HEK293 (cell line): ENCODE measurements at regions not wholly inside any gene's neighbourhood (a gene's known extent, or its start where the extent isn't known, plus 50 kb on each side); places are given as distances from the start of the nearest gene placed in this dataset.
A peak's percentile ranks its signal among the peaks of the same experiment; 100 is the strongest.
"Not testable (repeated sequence)": the region's sequence is repeated elsewhere in the genome, so short reads cannot be mapped to it uniquely, and the experiment has no call there.

ENCODE experiments used
- CTCF ChIA-PET: fragments of 350-600 bp; formaldehyde crosslinking; extraction: SDS; loops from one replicate; lab custom pipeline; 2021; ENCODE audit warnings: antibody characterized with exemption; lab: Yijun Ruan, JAX
- POLR2A ChIA-PET: fragments of 300-600 bp; formaldehyde crosslinking; extraction: SDS; loops from one replicate; lab custom pipeline; 2020; ENCODE audit warnings: antibody characterized with exemption, inconsistent platforms; lab: Yijun Ruan, JAX
- H3K27ac ChIP-seq: fragments of 200-500 bp; sonication (Bioruptor generic); 2 replicates; pipeline ENCODE4 v1.5.1; 2014; ENCODE audit warnings: low read depth, low read length, control low read depth, inconsistent platforms; ENCODE audit errors: extremely low read depth
- H3K36me3 ChIP-seq, 2 experiments: fragments of 200-500 bp in 1 of 2; sonication (Bioruptor generic) in 1 of 2; 1 replicate in 1 of 2; 2 replicates in 1 of 2; pipeline ENCODE4 v1.5.1; 2014 to 2017; ENCODE audit warnings: inconsistent platforms in 2 of 2, low read length in 2 of 2; ENCODE audit not compliant: control insufficient read depth in 2 of 2, insufficient read depth in 1 of 2
- H3K4me1 ChIP-seq: fragments of 200-500 bp; sonication (Bioruptor generic); 2 replicates; pipeline ENCODE4 v1.5.1; 2014; ENCODE audit warnings: mild to moderate bottlenecking, low read length, inconsistent platforms; ENCODE audit not compliant: control insufficient read depth, insufficient read depth
- H3K4me3 ChIP-seq: 2 replicates; pipeline ENCODE4 v1.5.1; 2011; ENCODE audit warnings: low read depth, mild to moderate bottlenecking, control low read depth, low read length, moderate library complexity
- H3K9me3 ChIP-seq: fragments of 200-500 bp; sonication (Bioruptor generic); 2 replicates; pipeline ENCODE4 v1.5.1; 2014; ENCODE audit warnings: low read depth, low read length, inconsistent platforms; ENCODE audit not compliant: control insufficient read depth, insufficient read depth
- GLIS1 ChIP-seq: fragments of 450-650 bp; formaldehyde crosslinking; IDR thresholded peaks from 2 replicates; pipeline ENCODE4 v1.5.1; 2016; ENCODE audit warnings: missing biosample characterization, missing genetic modification characterization
- PBX3 ChIP-seq: sonication (generic); formaldehyde crosslinking; IDR thresholded peaks from 2 replicates; pipeline ENCODE4 v1.8.1; 2022; ENCODE audit warnings: mild to moderate bottlenecking, moderate library complexity, missing genetic modification reagents
- REPIN1 ChIP-seq: fragments of 450-650 bp; formaldehyde crosslinking; IDR thresholded peaks from 2 replicates; pipeline ENCODE4 v1.5.1; 2017; ENCODE audit warnings: missing biosample characterization, missing genetic modification characterization, low read depth
- SCRT1 ChIP-seq: fragments of 450-650 bp; formaldehyde crosslinking; IDR thresholded peaks from 2 replicates; pipeline ENCODE4 v1.5.1; 2016; ENCODE audit warnings: missing biosample characterization, missing genetic modification characterization, borderline replicate concordance
- SP3 ChIP-seq: fragments of 450-650 bp; formaldehyde crosslinking; IDR thresholded peaks from 2 replicates; pipeline ENCODE4 v1.5.1; 2016; ENCODE audit warnings: missing biosample characterization, missing genetic modification characterization
- ZBTB44 ChIP-seq: fragments of 450-650 bp; IDR thresholded peaks from 2 replicates; pipeline ENCODE4 v1.5.1; 2018; ENCODE audit warnings: missing biosample characterization, mild to moderate bottlenecking, missing genetic modification characterization
- ZFHX2 ChIP-seq: fragments of 450-650 bp; formaldehyde crosslinking; conservative IDR thresholded peaks from 2 replicates; pipeline ENCODE4 v1.5.1; 2016; ENCODE audit warnings: missing biosample characterization, missing genetic modification characterization
- ZFP37 ChIP-seq: fragments of 450-650 bp; formaldehyde crosslinking; IDR thresholded peaks from 2 replicates; pipeline ENCODE4 v1.5.1; 2016; ENCODE audit warnings: missing biosample characterization, missing genetic modification characterization
- ZNF112 ChIP-seq: fragments of 450-650 bp; formaldehyde crosslinking; IDR thresholded peaks from 2 replicates; pipeline ENCODE4 v1.5.0; 2017; ENCODE audit warnings: missing biosample characterization, missing genetic modification characterization
- ZNF138 ChIP-seq: fragments of 450-650 bp; formaldehyde crosslinking; IDR thresholded peaks from 2 replicates; pipeline ENCODE4 v1.5.1; 2016; ENCODE audit warnings: missing biosample characterization, missing genetic modification characterization, borderline replicate concordance
- ZNF140 ChIP-seq: fragments of 450-650 bp; formaldehyde crosslinking; IDR thresholded peaks from 2 replicates; pipeline ENCODE4 v1.5.1; 2016; ENCODE audit warnings: missing biosample characterization, missing genetic modification characterization
- ZNF146 ChIP-seq: fragments of 450-650 bp; formaldehyde crosslinking; IDR thresholded peaks from 2 replicates; pipeline ENCODE4 v1.5.1; 2016; ENCODE audit warnings: missing biosample characterization, missing genetic modification characterization
- ZNF266 ChIP-seq: fragments of 450-650 bp; formaldehyde crosslinking; IDR thresholded peaks from 2 replicates; pipeline ENCODE4 v1.5.1; 2016; ENCODE audit warnings: missing biosample characterization, missing genetic modification characterization, low read depth
- ZNF280C ChIP-seq: fragments of 450-650 bp; formaldehyde crosslinking; IDR thresholded peaks from 2 replicates; pipeline ENCODE4 v1.5.1; 2016; ENCODE audit warnings: missing biosample characterization, missing genetic modification characterization
- ZNF341 ChIP-seq: fragments of 450-650 bp; formaldehyde crosslinking; IDR thresholded peaks from 2 replicates; pipeline ENCODE4; 2016; ENCODE audit warnings: low read depth, missing biosample characterization, missing genetic modification characterization
- ZNF37A ChIP-seq: fragments of 450-650 bp; IDR thresholded peaks from 2 replicates; pipeline ENCODE4 v1.5.1; 2018; ENCODE audit warnings: missing biosample characterization, missing genetic modification characterization
- ZNF513 ChIP-seq: fragments of 450-650 bp; IDR thresholded peaks from 2 replicates; pipeline ENCODE4 v1.5.1; 2018; ENCODE audit warnings: missing biosample characterization, missing genetic modification characterization
- ZNF629 ChIP-seq: fragments of 450-650 bp; formaldehyde crosslinking; IDR thresholded peaks from 2 replicates; pipeline ENCODE4 v1.5.1; 2017; ENCODE audit warnings: missing biosample characterization, missing genetic modification characterization
- ZNF830 ChIP-seq: fragments of 450-650 bp; IDR thresholded peaks from 2 replicates; pipeline ENCODE4 v1.5.0; 2018; ENCODE audit warnings: missing biosample characterization, missing genetic modification characterization, low read depth, mild to moderate bottlenecking, moderate library complexity
- ZSCAN16 ChIP-seq: fragments of 450-650 bp; formaldehyde crosslinking; IDR thresholded peaks from 2 replicates; pipeline ENCODE4 v1.5.1; 2016; ENCODE audit warnings: missing biosample characterization, missing genetic modification characterization

GRCh38 chr4:121593760-121594159, 103.0 kb downstream of the ANXA5 start (continued):
- TF ChIP-seq ZNF140, result no peak
- TF ChIP-seq ZNF266 (tag by site-specific recombination), result no peak
- TF ChIP-seq ZNF341 (tag by site-specific recombination), result no peak
- TF ChIP-seq ZBTB44 (tag by site-specific recombination), result no peak
- no peak for TF ChIP-seq SP3 (tag by site-specific recombination)
- TF ChIP-seq ZNF513 (tag by site-specific recombination), result no peak
- TF ChIP-seq ZFP37, result no peak

GRCh38 chr4:121592257-121592656, 104.5 kb downstream of the ANXA5 start:
- H3K4me3 ChIP-seq, H3K27ac ChIP-seq, H3K4me1 ChIP-seq, H3K36me3 ChIP-seq, H3K9me3 ChIP-seq, CTCF ChIA-PET, POLR2A ChIA-PET: not testable (repeated sequence)
- peak; percentile 61; the same call in 1 of the 2 replicates for TF ChIP-seq ZNF146 (tag by site-specific recombination)

- H3K9me3 ChIP-seq, result no peaks in the 10 kb centered on the region
- ChIA-PET CTCF (no interaction called here), POLR2A (no interaction called here)
- no peak overlapping the region for H3K4me3 ChIP-seq
- no peaks in the 10 kb centered on the region; the same call in 1 of the 2 replicates for H3K4me1 ChIP-seq
- no peak overlapping the region for H3K27ac ChIP-seq
- no peaks in the 10 kb centered on the region for H3K36me3 ChIP-seq
- TF ChIP-seq ZNF629 (tag by site-specific recombination) (no peak), ZFHX2 (tag by site-specific recombination) (no peak), ZNF112 (tag by site-specific recombination) (no peak), ZNF830 (tag by site-specific recombination) (no peak), ZNF138 (no peak), PBX3 (CRISPR knock-in tag) (no peak), SCRT1 (tag by site-specific recombination) (no peak), ZNF37A (no peak), ZSCAN16 (tag by site-specific recombination) (no peak)
Observed at GRCh38 chr4:121584836-121585235, 111.9 kb downstream of the ANXA5 start.

- POLR2A ChIA-PET, result no interaction called here
Observed at GRCh38 chr4:121583396-121583795, 113.4 kb downstream of the ANXA5 start.

More at GRCh38 chr4:121583396-121583795, 113.4 kb downstream of the ANXA5 start:
- Histone ChIP-seq H3K4me1 (no peaks in the 10 kb centered on the region; the same call in 1 of the 2 replicates), H3K4me3 (no peak overlapping the region), H3K36me3 (no peaks in the 10 kb centered on the region), H3K27ac (no peak overlapping the region), H3K9me3 (no peaks in the 10 kb centered on the region)
- TF ChIP-seq ZNF280C (tag by site-specific recombination) (no peak), GLIS1 (no peak), REPIN1 (tag by site-specific recombination) (no peak)
- CTCF ChIA-PET, result no interaction called here
